ENCODE measurements at regions not wholly inside any gene's neighbourhood (a gene's known extent, or its start where the extent isn't known, plus 50 kb on each side); places are given as distances from the start of the nearest gene placed in this dataset.

GRCh38 chr3:107432013-107432515 lies 54.8 kb downstream of the CCDC54 start:
- TF ChIP-seq CTCF (conservative IDR thresholded peaks at IDR 0.05; ENCODE audit: low read length) (no peak), EZH2phosphoT487 (IDR thresholded peaks at IDR 0.05; ENCODE audit: borderline replicate concordance, low read depth, low read length) (no peak)

All from OCI-LY7 (cell line).